Gastrocnemius medialis (tissue), 4 donors: ENCODE measurements at regions not wholly inside any gene's neighbourhood (a gene's known extent, or its start where the extent isn't known, plus 50 kb on each side); places are given as distances from the start of the nearest gene placed in this dataset.

ENCODE experiments used
- CTCF ChIP-seq, 5 experiments: fragments of 450-650 bp in 3 of 5; fragments of 200-600 bp in 2 of 5; sonication (generic) in 2 of 5; IDR thresholded peaks in 4 of 5; conservative IDR thresholded peaks in 1 of 5; 1 replicate in 4 of 5; 2 replicates in 1 of 5; pipeline ENCODE4 v1.5.1; 2016 to 2019; ENCODE audit warnings: antibody characterized with exemption in 5 of 5, mild to moderate bottlenecking in 3 of 5, moderate library complexity in 3 of 5
- POLR2A ChIP-seq, 2 donors: fragments of 450-650 bp; IDR thresholded peaks; one replicate each; pipeline ENCODE4 v1.6.1; 2017; ENCODE audit warnings: antibody characterized with exemption in 2 of 2, mild to moderate bottlenecking in 2 of 2, moderate library complexity in 2 of 2

GRCh38 chr10:20726381-20726780 is 170.7 kb downstream of the NEBL start:
- TF ChIP-seq CTCF (IDR thresholded peaks at IDR 0.05 in 4 of 5, conservative IDR thresholded peaks at IDR 0.05 in 1 of 5) (no peak), POLR2A (IDR thresholded peaks at IDR 0.05) (no peak)
